C4-2B (cell line): ENCODE measurements at regions not wholly inside any gene's neighbourhood (a gene's known extent, or its start where the extent isn't known, plus 50 kb on each side); places are given as distances from the start of the nearest gene placed in this dataset.

Experiments
- H3K27ac ChIP-seq: fragments of 450-650 bp; 2 replicates; pipeline ENCODE4 v1.5.1; 2017
- ZFX ChIP-seq: fragments of 450-650 bp; IDR thresholded peaks from 2 replicates; pipeline ENCODE4 v1.6.1; 2017
- TF ChIP-seq, protein P1 (sequence below): fragments of 450-650 bp; conservative IDR thresholded peaks from 2 replicates; pipeline ENCODE4 v1.5.1; 2017; ENCODE audit warnings: mild to moderate bottlenecking

DNA sequence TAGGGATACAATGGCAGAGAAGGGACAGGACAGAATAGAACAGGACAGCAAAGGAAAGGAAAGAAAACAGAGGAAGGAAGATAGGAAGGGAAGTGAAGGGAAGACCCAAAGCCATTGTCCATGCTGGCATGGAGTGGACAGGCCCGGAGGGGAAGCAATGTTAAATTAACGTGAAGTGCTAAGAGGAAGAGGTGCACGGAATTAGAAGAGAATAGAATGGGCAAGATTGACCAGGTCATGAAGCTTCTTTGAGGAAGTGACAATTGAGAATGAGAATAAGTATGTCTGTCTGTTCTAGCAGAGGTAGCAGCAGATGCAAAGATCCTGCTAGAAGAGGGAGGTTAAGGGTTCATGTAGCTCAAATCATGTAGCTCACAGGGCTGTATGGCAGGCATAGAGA lies 117.2 kb downstream of the MAF start:
- H3K27ac ChIP-seq, result no peak overlapping the region
- TF ChIP-seq, protein P1, sequence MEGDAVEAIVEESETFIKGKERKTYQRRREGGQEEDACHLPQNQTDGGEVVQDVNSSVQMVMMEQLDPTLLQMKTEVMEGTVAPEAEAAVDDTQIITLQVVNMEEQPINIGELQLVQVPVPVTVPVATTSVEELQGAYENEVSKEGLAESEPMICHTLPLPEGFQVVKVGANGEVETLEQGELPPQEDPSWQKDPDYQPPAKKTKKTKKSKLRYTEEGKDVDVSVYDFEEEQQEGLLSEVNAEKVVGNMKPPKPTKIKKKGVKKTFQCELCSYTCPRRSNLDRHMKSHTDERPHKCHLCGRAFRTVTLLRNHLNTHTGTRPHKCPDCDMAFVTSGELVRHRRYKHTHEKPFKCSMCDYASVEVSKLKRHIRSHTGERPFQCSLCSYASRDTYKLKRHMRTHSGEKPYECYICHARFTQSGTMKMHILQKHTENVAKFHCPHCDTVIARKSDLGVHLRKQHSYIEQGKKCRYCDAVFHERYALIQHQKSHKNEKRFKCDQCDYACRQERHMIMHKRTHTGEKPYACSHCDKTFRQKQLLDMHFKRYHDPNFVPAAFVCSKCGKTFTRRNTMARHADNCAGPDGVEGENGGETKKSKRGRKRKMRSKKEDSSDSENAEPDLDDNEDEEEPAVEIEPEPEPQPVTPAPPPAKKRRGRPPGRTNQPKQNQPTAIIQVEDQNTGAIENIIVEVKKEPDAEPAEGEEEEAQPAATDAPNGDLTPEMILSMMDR, result no peak
- no peak for TF ChIP-seq ZFX

DNA sequence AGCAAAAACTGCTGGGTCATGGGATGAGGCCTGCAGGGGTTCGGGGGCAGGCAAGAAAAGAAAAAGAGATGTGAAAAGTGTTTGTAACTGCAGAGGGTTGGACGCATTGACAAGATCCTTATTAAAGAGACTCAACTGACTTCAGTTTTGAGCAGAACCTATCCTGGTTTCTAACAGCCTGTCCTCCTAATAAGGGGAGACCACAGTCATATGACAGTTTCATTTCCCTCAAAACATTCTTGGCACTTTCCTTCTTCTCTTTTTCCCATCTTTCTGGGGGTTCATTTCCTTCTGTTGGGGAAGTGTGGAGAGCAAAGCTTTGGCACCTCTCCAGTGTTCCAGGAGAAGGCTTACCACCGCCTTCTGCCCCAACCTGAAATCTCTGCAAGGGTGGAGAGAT lies 118.5 kb downstream of the MAF start:
- no peak overlapping the region; the same call in 1 of the 2 replicates for H3K27ac ChIP-seq
- TF ChIP-seq, protein P1, result no peak
- TF ChIP-seq ZFX, result no peak

DNA sequence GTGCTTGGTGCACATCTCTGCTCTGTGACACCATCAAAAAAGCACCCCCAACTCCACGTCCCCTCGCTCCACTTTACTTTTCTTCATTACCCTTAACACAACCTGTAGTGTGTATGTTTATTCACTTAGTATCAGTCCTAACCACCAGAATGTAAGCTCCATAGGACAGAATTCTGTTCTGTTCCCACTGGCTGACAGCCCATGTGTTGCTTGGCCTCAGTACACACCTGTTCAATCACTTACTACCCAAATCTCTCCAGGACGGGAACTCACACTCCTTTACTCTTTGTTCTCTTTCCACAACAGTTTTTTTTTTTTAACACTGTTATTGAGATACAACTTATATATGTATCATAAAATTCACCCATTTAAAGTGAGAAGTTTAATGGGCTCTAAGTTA lies 119.6 kb downstream of the MAF start:
- TF ChIP-seq, protein P1, result no peak
- TF ChIP-seq ZFX, result no peak

DNA sequence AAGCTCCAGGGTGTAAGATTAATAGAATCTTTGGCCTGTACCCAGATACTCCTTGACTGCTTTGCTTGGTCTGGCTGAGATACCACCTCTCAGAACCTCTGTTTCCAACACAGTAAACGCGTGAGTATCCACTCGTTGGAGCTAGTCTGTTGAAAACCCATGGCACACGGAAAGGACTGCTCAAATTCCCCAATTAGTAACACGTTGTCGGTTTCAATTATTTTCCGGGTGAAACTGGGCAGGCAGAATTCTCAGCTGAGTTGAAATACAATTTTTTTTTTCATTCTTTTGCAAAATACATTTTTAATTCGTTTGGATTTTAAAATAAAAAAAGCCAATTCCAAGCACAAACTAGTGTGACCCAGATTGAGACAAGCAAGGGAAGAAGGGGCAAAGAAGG lies 120.5 kb downstream of the MAF start:
- no peak for TF ChIP-seq ZFX
- TF ChIP-seq, protein P1, result no peak
- no peak overlapping the region for H3K27ac ChIP-seq

More for the DNA sequence above, 119.6 kb downstream of the MAF start:
- H3K27ac ChIP-seq, result no peak overlapping the region

DNA sequence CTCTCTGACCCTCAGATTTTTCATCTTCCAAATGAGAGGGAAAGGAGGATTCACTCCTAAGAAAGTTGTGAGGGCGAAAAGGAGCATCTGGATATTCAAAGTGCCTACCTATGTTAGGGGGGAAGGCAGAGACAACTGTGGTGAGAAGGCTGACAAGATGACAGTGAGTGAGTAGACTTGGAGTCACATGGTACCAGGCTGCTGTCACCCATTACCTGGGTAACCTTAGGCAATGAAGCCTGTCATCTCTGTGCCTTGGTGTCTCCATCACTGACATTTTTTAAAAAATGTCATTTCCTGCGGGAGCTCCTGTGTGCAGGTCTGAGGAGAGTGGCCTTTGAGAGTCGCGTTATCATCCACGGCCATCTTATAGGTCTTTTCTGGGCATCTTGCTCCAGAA lies 124.0 kb downstream of the MAF start:
- H3K27ac ChIP-seq, result no peak overlapping the region
- TF ChIP-seq ZFX, result no peak
- TF ChIP-seq, protein P1, result no peak

DNA sequence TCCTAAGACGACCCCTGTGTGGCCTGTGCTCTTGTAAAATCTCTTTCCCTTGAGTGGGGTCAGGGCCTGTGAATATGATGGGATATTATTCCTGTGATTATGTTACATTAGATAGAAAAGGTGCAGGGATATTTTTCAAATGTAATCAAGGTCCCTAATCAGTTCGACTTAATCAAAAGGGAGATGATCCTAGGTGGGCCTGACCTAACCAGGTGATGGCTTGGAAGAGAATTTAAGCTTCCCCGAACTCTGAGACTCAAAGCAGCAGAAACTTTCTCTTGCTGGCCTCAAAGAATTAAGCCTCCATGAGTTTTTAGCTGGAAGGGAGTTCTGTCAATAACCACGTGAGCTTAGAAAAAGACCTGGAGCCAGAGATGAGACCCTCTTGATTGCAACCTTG lies 124.7 kb downstream of the MAF start:
- H3K27ac ChIP-seq, result no peak overlapping the region
- TF ChIP-seq ZFX, result no peak
- TF ChIP-seq, protein P1, result no peak

DNA sequence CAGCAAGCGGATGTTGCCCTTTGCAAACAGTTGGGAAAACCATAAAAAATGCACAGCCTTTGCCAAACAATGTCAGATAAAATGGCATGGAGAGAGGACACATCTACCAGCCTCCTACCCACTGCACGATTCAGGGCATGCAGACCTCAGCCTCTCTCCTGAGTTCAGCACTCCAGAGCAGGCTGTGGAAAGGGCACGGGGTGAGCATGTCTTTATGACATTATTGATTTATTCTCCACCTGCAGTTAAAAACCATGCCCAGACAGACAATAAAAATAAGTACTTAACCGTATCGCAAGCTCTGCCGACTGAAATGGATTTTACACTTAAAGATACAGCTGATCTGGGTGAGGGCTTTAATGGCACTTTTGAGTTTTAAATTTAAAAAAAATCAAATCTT lies 127.1 kb downstream of the MAF start:
- no peak for TF ChIP-seq ZFX
- TF ChIP-seq, protein P1, result no peak
- no peak overlapping the region for H3K27ac ChIP-seq
